NCI-H187 treated with DMSO at 0.1 percent for 48 hours (cell line): ENCODE measurements at regions not wholly inside any gene's neighbourhood (a gene's known extent, or its start where the extent isn't known, plus 50 kb on each side); places are given as distances from the start of the nearest gene placed in this dataset.

ENCODE experiments used
- DNase-seq: peaks from one replicate; lab custom pipeline; 2025; lab: John Stamatoyannopoulos, UW

DNA sequence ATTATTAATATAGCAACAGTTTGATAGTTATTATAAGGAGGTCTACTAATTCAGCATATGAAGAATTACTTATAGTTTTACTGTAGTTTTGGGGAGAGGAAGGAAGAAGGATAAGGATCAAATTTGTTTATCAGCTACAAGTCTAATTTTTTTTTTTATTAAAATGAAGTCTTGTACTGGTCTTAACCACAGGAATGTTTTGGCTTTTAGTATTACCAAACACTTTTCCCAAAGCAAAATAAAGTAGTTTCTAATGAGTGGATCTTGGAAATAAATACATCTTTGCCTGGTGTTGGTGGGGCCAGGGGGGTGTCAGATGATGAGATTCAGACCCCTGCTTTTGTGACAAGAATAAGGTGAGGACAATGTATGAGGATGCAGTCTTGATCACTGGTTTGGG lies 57.2 kb upstream of the ZDHHC17 start:
- DNase-seq: no peak

GRCh38 chr12:76707772-76708171 lies 56.1 kb upstream of the ZDHHC17 start:
- DNase-seq: no peak

- DNase-seq: no peak
These were observed 55.6 kb upstream of the ZDHHC17 start for GRCh38 chr12:76708296-76708695.

GRCh38 chr12:76711241-76711640 lies 52.7 kb upstream of the ZDHHC17 start:
- no peak for DNase-seq

DNA sequence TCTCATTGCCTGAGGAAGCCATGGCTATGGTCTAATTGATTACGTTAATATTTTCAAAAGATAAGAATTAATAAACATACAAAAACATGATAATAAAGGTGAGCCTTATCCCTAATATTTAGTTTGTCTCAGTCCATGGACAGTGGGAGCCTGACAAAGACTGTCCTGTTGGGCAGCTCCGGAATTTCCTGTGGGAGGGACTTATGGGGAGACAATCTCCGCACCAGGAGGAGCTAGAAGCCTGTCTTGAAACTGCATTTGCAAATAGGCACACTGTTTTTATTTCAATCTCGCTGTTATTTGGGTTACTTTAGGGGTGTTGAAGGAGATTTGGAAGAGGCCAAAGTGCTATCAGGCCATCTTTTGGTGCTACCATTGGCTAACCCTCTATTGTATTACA lies 50.8 kb upstream of the ZDHHC17 start:
- DNase-seq: no peak

- DNase-seq: no peak
These were observed 49.9 kb upstream of the ZDHHC17 start for GRCh38 chr12:76713986-76714385.
